HFFc6 (cell line): ENCODE measurements at regions not wholly inside any gene's neighbourhood (a gene's known extent, or its start where the extent isn't known, plus 50 kb on each side); places are given as distances from the start of the nearest gene placed in this dataset.

Source experiments
- DNase-seq: peaks from one replicate; pipeline ENCODE4 v3.0.0-alpha.2; 2018
- H3K27ac Mint-ChIP-seq: 2 replicates; pipeline ENCODE4 v1.8.0; 2020; ENCODE audit warnings: mild to moderate bottlenecking, mixed read lengths
- H3K27me3 Mint-ChIP-seq: 2 replicates; pipeline ENCODE4 v1.8.0; 2021; ENCODE audit warnings: mild to moderate bottlenecking, moderate library complexity, mixed read lengths; ENCODE audit not compliant: insufficient read depth
- H3K36me3 Mint-ChIP-seq: 2 replicates; pipeline ENCODE4 v1.8.0; 2021; ENCODE audit warnings: low read depth, mixed read lengths
- H3K4me1 Mint-ChIP-seq: 2 replicates; pipeline ENCODE4 v1.8.0; 2020; ENCODE audit warnings: low read depth, mixed read lengths
- H3K4me3 Mint-ChIP-seq: 2 replicates; pipeline ENCODE4 v1.8.0; 2020; ENCODE audit warnings: mild to moderate bottlenecking, moderate library complexity, mixed read lengths
- H3K9me3 Mint-ChIP-seq: 2 replicates; pipeline ENCODE4 v1.8.0; 2020; ENCODE audit warnings: mild to moderate bottlenecking, mixed read lengths
- CTCF ChIP-seq: fragments of 200-600 bp; sonication (generic); IDR thresholded peaks from 2 replicates; pipeline ENCODE4 v1.5.0; 2021; ENCODE audit warnings: antibody characterized with exemption, mild to moderate bottlenecking

DNA sequence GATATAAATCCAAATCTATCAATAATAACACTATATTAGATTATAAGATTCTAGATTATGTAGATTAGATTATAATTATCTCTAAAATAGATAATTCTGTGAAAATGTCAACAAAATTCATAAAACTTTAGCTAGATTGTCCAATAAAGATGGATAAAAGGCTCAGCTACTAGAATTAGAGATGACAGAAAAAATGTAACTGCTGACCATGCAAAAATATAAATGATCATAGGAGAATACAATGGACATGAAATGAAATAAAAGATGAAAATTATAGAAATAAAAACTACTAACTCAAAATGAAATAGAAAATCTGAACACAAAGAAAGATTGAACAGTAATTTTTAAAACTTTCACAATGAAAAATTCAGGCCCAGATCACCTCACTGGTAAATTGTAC, 1332.1 kb upstream of the CELF2 start:
- Mint-ChIP-seq H3K27ac (no peak overlapping the region), H3K36me3 (no peaks in the 10 kb centered on the region), H3K4me3 (no peak overlapping the region), H3K9me3 (peaks cover 29% of the 10 kb centered on the region), H3K27me3 (no peaks in the 10 kb centered on the region), H3K4me1 (no peaks in the 10 kb centered on the region)
- no peak for DNase-seq
- no peak for TF ChIP-seq CTCF

DNA sequence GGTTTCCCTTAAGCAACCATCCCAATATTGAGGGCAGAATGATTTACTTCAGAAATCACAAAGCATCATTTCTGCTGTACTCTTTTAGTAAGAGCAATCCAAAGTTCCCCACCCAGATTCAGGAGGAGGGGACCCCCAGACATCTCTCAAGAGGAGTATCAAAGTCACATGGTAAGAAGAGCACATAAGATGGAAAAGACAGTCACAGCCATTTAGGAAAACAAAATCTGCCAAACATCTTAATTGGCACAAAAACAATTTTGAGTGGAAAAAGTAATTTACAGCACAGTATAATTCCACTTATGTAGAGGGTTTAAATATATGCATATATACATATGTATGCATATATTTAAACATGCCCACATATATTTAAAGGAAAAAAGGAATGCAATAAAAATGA, 1329.0 kb upstream of the CELF2 start:
- no peak for DNase-seq
- Mint-ChIP-seq H3K4me1 (no peaks in the 10 kb centered on the region), H3K4me3 (no peak overlapping the region), H3K27me3 (no peaks in the 10 kb centered on the region; the same call in 1 of the 2 replicates), H3K36me3 (no peaks in the 10 kb centered on the region), H3K9me3 (peaks cover 27% of the 10 kb centered on the region), H3K27ac (no peak overlapping the region)
- TF ChIP-seq CTCF = no peak

DNA sequence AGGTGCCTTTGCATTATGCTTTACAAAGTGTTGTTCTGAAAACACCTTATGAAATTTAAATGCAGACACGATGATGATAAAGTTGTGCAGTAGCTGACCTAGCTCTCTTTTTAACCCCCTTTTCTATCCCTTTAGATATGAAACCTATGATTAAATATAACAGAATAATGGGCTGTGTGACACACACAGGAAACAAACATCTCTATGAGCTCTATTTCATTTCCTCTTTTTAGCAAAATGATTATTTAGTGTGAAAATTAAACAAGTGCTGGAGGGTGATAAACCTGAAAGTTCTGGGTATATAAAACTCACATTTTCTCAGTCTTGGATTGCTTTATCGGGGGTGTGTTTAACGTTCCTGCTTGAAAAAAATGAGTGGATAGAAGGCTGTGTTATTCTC, 1310.5 kb upstream of the CELF2 start:
- Mint-ChIP-seq H3K4me3 (no peak overlapping the region), H3K36me3 (no peaks in the 10 kb centered on the region), H3K9me3 (peaks cover 38% of the 10 kb centered on the region), H3K27ac (no peak overlapping the region), H3K27me3 (no peaks in the 10 kb centered on the region), H3K4me1 (no peaks in the 10 kb centered on the region)
- no peak for DNase-seq
- no peak for TF ChIP-seq CTCF

DNA sequence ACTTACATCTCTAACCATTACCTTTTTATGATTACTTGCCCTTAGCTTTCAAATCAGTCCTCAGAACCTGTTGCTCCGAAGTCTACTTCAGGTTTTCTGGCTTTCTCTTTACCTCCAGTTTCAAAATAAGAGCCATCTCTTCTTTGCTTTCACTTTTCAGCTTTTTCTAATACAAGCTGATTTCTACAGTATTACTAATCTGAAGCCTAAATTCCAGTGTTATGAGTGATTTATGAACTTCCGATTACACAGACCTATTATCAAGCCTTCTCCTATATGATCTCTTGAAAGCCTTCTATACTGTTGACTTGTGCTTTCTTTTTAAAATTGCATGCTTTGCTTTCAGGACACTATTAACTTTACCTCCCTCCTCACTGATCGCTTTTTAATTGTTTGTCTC, 1307.8 kb upstream of the CELF2 start:
- Mint-ChIP-seq H3K27ac (no peak overlapping the region), H3K4me1 (no peaks in the 10 kb centered on the region), H3K9me3 (peaks cover 41% of the 10 kb centered on the region), H3K4me3 (no peak overlapping the region), H3K36me3 (no peaks in the 10 kb centered on the region), H3K27me3 (no peaks in the 10 kb centered on the region; the same call in 1 of the 2 replicates)
- TF ChIP-seq CTCF = no peak
- no peak for DNase-seq

- no peaks in the 10 kb centered on the region for H3K4me1 Mint-ChIP-seq
- H3K4me3 Mint-ChIP-seq = no peak overlapping the region
- no peak overlapping the region for H3K27ac Mint-ChIP-seq
- DNase-seq = no peak
- H3K27me3 Mint-ChIP-seq = no peaks in the 10 kb centered on the region; the same call in 1 of the 2 replicates
- H3K36me3 Mint-ChIP-seq = no peaks in the 10 kb centered on the region
- TF ChIP-seq CTCF = no peak
- H3K9me3 Mint-ChIP-seq = peaks cover 41% of the 10 kb centered on the region
Measured at GRCh38 chr10:9712393-9712792, 1305.3 kb upstream of the CELF2 start.

DNA sequence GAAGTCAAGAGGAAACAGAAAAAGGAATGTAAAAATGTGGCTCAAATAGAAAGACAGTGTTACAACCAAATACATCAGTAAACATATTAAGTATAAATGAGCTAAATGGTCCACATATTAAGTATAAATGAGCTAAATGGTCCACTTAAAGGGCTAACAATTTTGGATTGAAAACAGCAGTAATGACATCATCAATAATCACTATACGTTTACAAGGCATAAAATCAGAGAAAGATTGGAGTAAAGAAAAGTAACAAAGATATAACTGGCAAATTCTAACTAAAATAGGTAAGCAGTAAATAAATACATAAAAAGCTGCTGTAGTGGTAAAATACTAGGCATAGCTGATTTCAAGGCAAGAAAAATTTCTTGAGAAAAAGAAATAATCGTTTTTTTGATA, 1298.4 kb upstream of the CELF2 start:
- H3K36me3 Mint-ChIP-seq = peaks cover 5% of the 10 kb centered on the region; the same call in 1 of the 2 replicates
- DNase-seq = no peak
- H3K27me3 Mint-ChIP-seq = peaks cover 2% of the 10 kb centered on the region; the same call in 1 of the 2 replicates
- no peak overlapping the region for H3K27ac Mint-ChIP-seq
- TF ChIP-seq CTCF = no peak
- peaks cover 39% of the 10 kb centered on the region for H3K9me3 Mint-ChIP-seq
- no peaks in the 10 kb centered on the region for H3K4me1 Mint-ChIP-seq
- H3K4me3 Mint-ChIP-seq = no peak overlapping the region
